Ovary (tissue), 3 donors: ENCODE measurements at regions not wholly inside any gene's neighbourhood (a gene's known extent, or its start where the extent isn't known, plus 50 kb on each side); places are given as distances from the start of the nearest gene placed in this dataset.

Source experiments
- EP300 ChIP-seq: sonication (generic); formaldehyde crosslinking; IDR thresholded peaks from one replicate; pipeline ENCODE4 v1.6.1; 2017; ENCODE audit warnings: antibody characterized with exemption
- POLR2A ChIP-seq: fragments of 450-650 bp; IDR thresholded peaks from one replicate; pipeline ENCODE4 v1.6.1; 2017; ENCODE audit warnings: antibody characterized with exemption, mild to moderate bottlenecking, moderate library complexity
- TF ChIP-seq, protein P1 (sequence below), 3 donors: fragments of 450-650 bp in 2 of 3; fragments of 200-600 bp in 1 of 3; IDR thresholded peaks; one replicate each; pipeline versions ENCODE4 v1.5.1 to v1.8.0; 2016 to 2022; ENCODE audit warnings: antibody characterized with exemption in 3 of 3, mild to moderate bottlenecking in 1 of 3
- donor health status: DM: no; HTN: no; CAD: no.

DNA sequence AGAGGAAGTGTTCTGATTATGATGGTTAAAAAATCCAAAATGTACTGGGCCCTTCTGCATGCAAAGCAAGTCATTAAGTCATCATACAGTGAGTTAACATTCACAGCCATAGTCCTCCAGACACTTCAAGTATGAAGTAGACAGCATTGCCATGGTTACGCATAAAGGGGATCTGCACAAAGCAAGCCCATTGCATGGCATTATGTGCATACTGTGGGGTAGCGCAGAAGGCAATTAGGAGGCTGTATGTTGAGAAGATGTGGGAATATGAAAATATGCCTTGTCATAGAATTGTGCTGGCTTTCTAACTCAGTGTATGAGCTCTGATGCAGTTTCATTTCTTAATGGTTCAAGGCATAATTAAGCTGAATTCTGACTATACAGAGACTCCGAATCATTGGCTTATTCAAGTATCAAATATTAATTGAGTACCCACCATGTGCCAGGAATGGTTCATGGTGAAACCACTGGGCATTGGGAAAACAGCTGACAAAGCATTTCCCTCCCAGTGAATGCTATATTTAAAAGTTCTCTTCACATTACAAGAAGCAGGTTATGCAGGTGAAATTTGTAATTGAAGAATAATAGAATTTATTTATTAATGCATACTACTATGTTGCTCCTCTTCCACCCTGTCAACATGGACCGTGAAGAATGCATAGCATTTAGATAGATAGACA is 588.9 kb downstream of the ZNF674 start:
- TF ChIP-seq EP300 = no peak
- TF ChIP-seq, protein P1, sequence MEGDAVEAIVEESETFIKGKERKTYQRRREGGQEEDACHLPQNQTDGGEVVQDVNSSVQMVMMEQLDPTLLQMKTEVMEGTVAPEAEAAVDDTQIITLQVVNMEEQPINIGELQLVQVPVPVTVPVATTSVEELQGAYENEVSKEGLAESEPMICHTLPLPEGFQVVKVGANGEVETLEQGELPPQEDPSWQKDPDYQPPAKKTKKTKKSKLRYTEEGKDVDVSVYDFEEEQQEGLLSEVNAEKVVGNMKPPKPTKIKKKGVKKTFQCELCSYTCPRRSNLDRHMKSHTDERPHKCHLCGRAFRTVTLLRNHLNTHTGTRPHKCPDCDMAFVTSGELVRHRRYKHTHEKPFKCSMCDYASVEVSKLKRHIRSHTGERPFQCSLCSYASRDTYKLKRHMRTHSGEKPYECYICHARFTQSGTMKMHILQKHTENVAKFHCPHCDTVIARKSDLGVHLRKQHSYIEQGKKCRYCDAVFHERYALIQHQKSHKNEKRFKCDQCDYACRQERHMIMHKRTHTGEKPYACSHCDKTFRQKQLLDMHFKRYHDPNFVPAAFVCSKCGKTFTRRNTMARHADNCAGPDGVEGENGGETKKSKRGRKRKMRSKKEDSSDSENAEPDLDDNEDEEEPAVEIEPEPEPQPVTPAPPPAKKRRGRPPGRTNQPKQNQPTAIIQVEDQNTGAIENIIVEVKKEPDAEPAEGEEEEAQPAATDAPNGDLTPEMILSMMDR (IDR thresholded peaks at IDR 0.05) = no peak
- no peak for TF ChIP-seq POLR2A
